Stimulated activated CD8-positive, alpha-beta memory T cell treated with anti-CD3 and anti-CD28 coated beads, Interleukin-2, amount 100 ng/mL, for 1 hour (primary cell): ENCODE measurements at regions not wholly inside any gene's neighbourhood (a gene's known extent, or its start where the extent isn't known, plus 50 kb on each side); places are given as distances from the start of the nearest gene placed in this dataset.

Source experiments
- DNase-seq, 2 donors: peaks; one replicate each; pipeline ENCODE4 v3.0.0-alpha.2; 2020; ENCODE audit warnings: low read depth in 2 of 2

- DNase-seq = no peak
Observed at GRCh38 chr20:24334830-24335229, 134.6 kb upstream of the SYNDIG1 start.

- DNase-seq = no peak
Observed at GRCh38 chr20:24332956-24333355, 136.5 kb upstream of the SYNDIG1 start.

GRCh38 chr20:24331939-24332338, 137.5 kb upstream of the SYNDIG1 start:
- no peak for DNase-seq

DNA sequence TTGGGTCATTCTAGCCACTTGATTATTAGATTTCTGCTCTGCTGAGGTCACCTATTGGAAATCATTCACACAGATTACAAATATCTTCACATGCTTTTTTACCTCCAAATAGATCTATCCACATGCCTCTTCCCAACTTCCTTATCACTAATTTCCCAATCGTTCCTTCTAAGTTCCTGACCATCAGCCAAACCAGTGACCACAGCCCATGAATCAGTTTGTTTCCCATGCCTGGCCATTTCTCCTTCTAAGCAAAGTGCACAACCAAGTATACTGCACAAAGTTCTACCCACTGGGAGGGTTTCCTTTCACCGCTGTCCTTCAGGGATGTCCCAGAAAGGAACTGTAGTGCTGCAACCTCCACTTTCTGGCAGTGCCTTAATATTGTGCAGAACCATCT, 140.5 kb upstream of the SYNDIG1 start:
- DNase-seq = no peak

- DNase-seq = no peak
Observed at GRCh38 chr20:24321973-24322372, 147.5 kb upstream of the SYNDIG1 start.

DNA sequence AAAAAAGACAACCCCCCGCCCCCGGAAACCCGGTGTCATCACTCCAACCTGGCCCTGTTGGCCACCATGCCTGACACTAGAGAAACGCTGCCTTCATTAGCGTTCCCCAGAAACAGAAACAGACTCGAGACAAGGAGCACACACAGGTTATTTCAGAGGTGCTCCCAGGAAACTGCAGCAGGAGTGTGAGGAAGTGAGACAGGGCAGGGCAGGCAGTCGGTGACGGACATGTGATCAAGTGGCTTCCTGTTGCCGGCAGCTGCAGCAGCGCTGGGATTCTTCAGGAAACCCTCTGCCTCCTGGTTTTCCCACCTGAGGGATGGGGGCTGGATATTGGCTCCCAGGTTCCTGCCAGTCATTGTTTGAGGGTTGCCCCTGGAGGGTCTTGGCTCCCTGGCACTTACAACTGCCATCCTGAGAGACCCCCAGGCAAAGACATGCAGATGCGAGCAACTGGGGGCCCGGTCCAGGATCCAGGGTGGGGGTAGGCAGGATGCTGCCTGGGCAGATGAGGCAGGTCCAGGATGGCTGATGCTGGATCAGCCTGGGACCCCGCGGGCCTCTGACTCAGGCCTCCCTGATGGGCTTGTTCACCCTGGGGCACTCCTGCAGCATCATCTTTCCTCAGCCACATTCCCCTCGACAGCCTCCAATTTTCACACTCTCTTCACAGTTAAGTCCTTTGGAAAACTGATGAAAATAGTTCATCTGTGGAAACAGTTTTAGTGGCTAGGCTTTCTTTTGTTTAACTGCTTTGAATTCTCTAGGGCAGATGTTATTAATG, 150.7 kb upstream of the SYNDIG1 start:
- DNase-seq = no peak

DNA sequence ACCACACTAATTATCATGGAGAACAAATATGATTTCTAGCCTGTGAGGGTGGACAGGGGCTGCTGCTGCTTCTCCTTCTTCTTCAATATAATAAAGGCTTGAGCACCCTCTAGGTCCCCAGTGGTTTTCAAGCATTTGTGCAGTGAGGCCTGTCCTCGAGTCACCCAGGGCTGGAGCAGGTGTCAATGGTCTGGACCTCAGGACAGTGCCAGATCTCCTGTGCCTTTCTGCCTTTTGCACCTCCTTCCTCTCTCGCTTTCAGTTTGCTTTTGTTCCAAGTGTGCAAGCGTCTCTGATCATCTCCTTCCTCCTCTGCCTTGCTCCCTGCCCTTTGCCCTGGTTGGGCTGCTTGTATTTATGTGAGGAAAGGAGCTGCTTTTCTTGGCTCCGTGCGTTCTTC, 152.2 kb upstream of the SYNDIG1 start:
- no peak for DNase-seq

DNA sequence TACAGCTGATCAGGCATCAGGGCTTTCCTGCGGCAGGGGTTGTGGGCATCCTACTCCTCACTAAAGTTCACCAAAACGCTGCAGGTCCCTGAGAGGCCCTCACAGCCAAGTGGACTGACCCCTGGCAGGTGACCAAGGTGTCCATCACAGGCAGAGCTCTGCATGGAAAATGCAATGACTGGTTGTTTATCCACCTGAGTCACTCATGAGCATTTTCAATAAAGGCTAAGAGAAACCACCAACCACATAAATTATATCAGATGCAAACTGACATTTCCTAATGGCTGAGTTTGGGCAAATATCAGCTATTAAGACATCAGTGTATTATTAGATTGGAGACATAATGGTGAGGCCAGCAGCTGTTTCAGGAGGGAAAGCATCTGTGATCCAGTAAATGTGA, 152.7 kb upstream of the SYNDIG1 start:
- no peak for DNase-seq

GRCh38 chr20:24314053-24314452, 155.4 kb upstream of the SYNDIG1 start:
- no peak for DNase-seq

DNA sequence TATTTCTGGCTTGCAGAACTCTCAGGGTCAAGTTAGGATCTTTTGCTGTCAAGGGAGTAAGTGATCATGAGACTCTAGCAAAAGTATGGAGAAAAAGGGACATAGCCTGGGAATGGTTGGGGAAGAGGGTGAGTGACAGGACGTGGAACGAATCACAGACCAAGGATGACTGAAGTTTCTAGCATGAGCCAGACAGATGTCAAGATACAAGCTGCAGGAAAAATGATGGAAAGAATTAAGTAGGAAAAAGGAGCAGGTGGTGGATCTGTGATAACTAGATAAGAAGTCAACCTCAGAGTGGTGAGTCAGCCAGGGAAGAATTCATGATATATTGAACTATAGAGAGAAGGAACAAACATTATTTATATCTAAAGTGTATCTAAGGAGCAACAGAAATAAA, 159.8 kb upstream of the SYNDIG1 start:
- DNase-seq = no peak

- no peak for DNase-seq
Observed at GRCh38 chr20:24305371-24305770, 164.1 kb upstream of the SYNDIG1 start.

GRCh38 chr20:24304291-24304690, 165.1 kb upstream of the SYNDIG1 start:
- no peak for DNase-seq

DNA sequence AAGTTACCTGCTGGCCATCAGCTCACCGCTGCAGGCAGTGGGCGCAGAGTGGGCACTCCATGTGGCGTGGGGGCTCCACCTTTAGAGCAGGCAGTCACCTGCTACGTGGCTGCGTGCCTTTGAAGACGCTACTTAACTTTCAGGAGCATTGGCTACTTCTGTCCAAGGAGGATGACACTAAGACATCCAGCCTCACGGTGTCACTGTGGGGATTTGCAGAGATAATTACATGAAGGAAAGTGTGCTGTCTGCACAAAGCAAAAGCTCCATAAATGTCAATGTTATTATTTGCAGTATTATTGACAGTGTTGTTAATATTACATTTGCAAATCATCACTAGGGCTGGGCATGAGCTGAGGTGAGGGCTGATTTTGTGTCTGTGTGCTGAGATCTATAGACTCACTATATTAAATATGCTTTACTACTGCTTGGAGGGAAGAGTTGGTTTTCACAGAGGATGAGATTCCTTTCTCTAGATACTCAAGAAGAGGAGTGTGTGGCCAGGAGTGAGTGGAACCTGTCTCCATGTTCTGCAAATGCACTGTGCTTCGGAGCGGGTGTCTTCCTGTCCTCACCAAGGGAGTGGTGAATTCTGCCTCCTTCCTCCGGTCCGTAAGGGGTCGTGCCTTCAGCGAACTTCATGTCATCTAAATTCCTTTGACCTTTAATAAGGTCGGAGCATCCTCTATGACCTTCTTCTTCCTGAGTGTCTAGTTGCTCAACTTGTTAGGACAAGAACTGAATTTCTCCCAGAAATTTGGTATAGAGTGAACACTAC, 165.8 kb upstream of the SYNDIG1 start:
- no peak for DNase-seq

- no peak for DNase-seq
Observed at GRCh38 chr20:24297993-24298392, 171.4 kb upstream of the SYNDIG1 start.

- DNase-seq = no peak
Observed at GRCh38 chr20:24296477-24297261, 172.8 kb upstream of the SYNDIG1 start.

DNA sequence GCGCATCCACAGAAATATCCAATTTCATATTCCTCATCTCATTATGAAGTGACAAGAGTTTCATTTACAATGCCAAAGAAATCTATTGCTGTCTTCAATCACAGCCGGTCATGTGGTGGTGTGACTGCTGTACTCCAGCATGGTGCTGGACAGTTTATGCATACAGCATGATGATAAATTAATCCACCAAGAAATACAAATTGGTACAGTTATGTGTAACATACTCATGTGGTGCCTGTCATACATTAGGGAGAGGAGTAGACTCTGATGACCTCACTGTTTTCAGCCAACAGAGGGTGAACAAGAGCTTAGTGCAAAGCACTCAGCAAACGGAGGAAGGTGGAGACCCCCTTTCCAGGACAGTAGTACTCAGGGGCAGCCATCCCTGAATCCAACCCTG, 178.4 kb upstream of the SYNDIG1 start:
- no peak for DNase-seq

- no peak for DNase-seq
Observed at GRCh38 chr20:24289737-24290481, 179.5 kb upstream of the SYNDIG1 start.

- DNase-seq = no peak
Observed at GRCh38 chr20:24283186-24283585, 186.2 kb upstream of the SYNDIG1 start.

DNA sequence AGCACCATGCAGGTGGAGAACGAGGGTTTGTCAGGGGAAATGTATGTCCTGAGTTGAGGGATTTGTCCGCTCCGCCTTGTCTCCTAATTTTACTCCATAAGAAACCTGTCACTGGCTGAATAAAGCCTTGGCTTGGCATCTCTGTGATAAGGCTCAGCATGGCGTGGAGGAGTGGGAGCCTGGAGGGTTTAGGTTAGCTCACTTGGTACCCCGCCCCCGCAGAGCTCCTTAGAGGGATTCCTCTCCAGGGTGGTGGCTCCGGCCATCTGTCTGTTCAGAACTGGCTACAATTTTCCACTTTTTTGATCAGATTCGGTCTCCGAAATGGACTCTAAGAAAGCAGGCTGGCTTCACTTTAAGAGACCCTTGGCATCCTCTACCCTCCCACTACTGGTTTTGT, 192.2 kb upstream of the SYNDIG1 start:
- DNase-seq = no peak

DNA sequence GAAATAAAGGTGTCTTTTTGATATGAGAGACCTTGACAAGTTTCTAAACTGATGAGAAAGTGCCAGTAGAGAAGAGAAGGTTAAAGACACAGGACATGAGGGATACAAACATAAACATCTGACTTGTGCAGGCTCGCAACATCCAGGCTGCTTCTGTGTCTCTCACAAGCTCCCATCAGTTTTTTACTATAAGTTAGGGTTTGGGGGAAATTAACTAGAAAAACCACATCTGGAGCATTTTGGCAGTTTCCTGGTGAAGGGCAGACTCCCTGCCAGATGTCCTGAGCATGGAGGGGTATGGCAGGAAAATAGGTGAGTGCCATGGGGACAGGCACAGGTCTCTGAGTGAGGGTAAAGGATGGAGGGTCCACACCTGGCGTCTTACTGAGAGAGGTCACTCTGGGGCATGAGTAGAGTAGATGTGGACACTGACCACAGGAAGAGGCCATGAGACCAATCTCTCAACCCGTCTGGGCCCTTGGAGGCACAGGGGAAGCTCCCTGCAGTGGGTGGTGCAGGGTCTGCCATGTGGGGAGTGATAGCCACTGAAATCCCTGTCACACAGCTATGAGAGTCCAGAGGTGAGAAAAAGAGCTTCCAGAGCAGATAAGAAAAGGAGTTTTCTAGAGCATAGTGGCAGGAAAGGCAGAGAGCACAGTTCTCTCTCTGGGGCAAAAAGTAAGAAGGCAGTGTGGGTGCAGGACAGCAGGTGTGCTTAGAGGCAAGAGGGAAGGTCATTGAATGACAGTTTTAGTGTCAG, 193.3 kb upstream of the SYNDIG1 start:
- DNase-seq = no peak

- no peak for DNase-seq
Observed at GRCh38 chr20:24273251-24273650, 196.2 kb upstream of the SYNDIG1 start.
